Right lobe of liver (tissue), 6 donors: ENCODE measurements at regions not wholly inside any gene's neighbourhood (a gene's known extent, or its start where the extent isn't known, plus 50 kb on each side); places are given as distances from the start of the nearest gene placed in this dataset.

Experiments
- ATAC-seq, 4 donors: fragments of 200-7000 bp; cut with Tn5 transposase; one replicate each; pipeline ENCODE4 v1.9.1; 2020; ENCODE audit warnings: mild to moderate bottlenecking in 4 of 4, moderate library complexity in 4 of 4
- DNase-seq, 3 donors: peaks; one replicate each; pipeline ENCODE4 v3.0.0-alpha.2; 2020
- H3K27ac ChIP-seq, 3 donors: fragments of 200-600 bp; one replicate each; pipeline ENCODE4 v1.8.0; 2022
- H3K27me3 ChIP-seq, 2 donors: fragments of 200-600 bp; one replicate each; pipeline ENCODE4 v1.8.0; 2022
- H3K36me3 ChIP-seq, 4 donors: fragments of 200-600 bp; sonication (generic) in 1 of 4; one replicate each; pipeline versions ENCODE4 v1.5.1 to v1.8.0; 2017 to 2022; ENCODE audit warnings: control low read depth in 1 of 4
- H3K4me1 ChIP-seq, 4 donors: fragments of 200-600 bp; sonication (generic) in 1 of 4; one replicate each; pipeline versions ENCODE4 v1.5.1 to v1.8.0; 2017 to 2022; ENCODE audit warnings: control low read depth in 1 of 4
- H3K4me3 ChIP-seq, 3 donors: fragments of 200-600 bp; one replicate each; pipeline ENCODE4 v1.8.0; 2022
- H3K9me3 ChIP-seq, 4 donors: fragments of 200-600 bp; sonication (generic) in 1 of 4; one replicate each; pipeline versions ENCODE4 v1.5.1 to v1.8.0; 2017 to 2022; ENCODE audit warnings: control low read depth in 1 of 4
- POLR2A ChIP-seq: fragments of 450-650 bp; IDR thresholded peaks from one replicate; pipeline ENCODE4 v1.6.1; 2017; ENCODE audit warnings: antibody characterized with exemption, mild to moderate bottlenecking
- WGBS: methylation state at CpG from one replicate; pipeline ENCODE4 v1.1.6; 2018; ENCODE audit warnings: low coverage, low lambda C conversion rate; ENCODE audit not compliant: insufficient coverage; ENCODE audit errors: missing lambda C conversion rate; 5-methylcytosine and 5-hydroxymethylcytosine counted together
- intact Hi-C, 2 donors: fragments of 100-400 bp; cut with DNase I; formaldehyde crosslinking; loops; one replicate each; pipeline versions ENCODE4 v1.11.2 to v1.14.1; 2022
- TF ChIP-seq, protein P1 (sequence below), 4 donors: fragments of 200-600 bp in 3 of 4; fragments of 450-650 bp in 1 of 4; IDR thresholded peaks; one replicate each; pipeline versions ENCODE4 v1.5.1 to v1.8.0; 2016 to 2022; ENCODE audit warnings: antibody characterized with exemption in 4 of 4, mild to moderate bottlenecking in 2 of 4
- donor health status: DM: no; HTN: yes; CAD: no.
- donor health status: DM: no; HTN: no; CAD: no.
- donor health status: DM: no; HTN: no; CAD: no.
- donor health status: DM: no; HTN: yes; CAD: no.
- donor health status: DM: no; HTN: yes; CAD: no.

DNA sequence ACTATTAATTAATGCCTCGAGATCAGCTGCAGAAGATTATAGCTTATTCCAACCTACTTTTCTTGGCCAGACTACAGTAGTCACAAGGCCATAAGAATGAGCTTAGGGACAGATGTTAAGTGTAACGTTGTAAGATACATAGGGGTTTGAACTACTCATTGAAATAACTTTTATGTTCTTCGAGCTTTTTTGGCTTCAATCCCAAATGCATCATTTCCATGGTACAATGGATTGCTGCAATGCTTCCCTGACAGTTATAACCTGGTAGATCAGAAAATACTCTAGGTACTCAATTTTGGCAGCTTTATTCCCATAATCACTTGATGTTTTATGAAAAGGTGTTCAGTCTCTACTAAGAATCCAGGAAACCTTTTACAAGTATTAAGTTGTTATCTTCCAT, 2216.7 kb upstream of the PCDH20 start:
- Histone ChIP-seq H3K9me3 (no peaks in the 10 kb centered on the region), H3K27ac (no peak overlapping the region), H3K4me3 (no peak overlapping the region), H3K27me3 (no peaks in the 10 kb centered on the region), H3K4me1 (no peaks in the 10 kb centered on the region), H3K36me3 (no peaks in the 10 kb centered on the region)
- TF ChIP-seq, protein P1, sequence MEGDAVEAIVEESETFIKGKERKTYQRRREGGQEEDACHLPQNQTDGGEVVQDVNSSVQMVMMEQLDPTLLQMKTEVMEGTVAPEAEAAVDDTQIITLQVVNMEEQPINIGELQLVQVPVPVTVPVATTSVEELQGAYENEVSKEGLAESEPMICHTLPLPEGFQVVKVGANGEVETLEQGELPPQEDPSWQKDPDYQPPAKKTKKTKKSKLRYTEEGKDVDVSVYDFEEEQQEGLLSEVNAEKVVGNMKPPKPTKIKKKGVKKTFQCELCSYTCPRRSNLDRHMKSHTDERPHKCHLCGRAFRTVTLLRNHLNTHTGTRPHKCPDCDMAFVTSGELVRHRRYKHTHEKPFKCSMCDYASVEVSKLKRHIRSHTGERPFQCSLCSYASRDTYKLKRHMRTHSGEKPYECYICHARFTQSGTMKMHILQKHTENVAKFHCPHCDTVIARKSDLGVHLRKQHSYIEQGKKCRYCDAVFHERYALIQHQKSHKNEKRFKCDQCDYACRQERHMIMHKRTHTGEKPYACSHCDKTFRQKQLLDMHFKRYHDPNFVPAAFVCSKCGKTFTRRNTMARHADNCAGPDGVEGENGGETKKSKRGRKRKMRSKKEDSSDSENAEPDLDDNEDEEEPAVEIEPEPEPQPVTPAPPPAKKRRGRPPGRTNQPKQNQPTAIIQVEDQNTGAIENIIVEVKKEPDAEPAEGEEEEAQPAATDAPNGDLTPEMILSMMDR (IDR thresholded peaks at IDR 0.05), result no peak
- no peak for TF ChIP-seq POLR2A
- intact Hi-C loops, result no loop called here
- WGBS, result 39% methylated on average over 3 of the region's 3 CpGs
- DNase-seq (no peak), ATAC-seq (no peak)

DNA sequence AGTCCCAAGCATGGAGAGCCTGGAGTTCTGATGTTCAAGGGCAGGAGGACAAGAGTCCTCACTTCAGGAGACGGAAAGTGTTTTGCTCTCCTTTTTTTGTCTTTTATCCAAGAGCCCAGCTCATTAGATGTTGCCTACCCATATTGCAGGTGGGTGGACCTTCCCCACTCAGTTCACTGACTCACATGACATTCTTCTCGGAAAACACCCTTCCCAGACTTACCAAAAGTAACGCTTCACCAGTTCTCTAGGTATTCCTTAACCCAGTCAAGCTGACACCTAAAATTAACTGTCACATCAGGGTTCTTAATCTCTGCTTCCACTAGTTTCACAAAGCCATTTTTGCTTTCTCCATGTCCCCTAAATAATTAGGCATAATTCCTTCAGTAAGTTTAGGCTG, 2215.4 kb upstream of the PCDH20 start:
- Histone ChIP-seq H3K4me1 (no peaks in the 10 kb centered on the region), H3K36me3 (no peaks in the 10 kb centered on the region), H3K9me3 (no peaks in the 10 kb centered on the region), H3K4me3 (no peak overlapping the region), H3K27me3 (no peaks in the 10 kb centered on the region), H3K27ac (no peak overlapping the region)
- TF ChIP-seq, protein P1 (IDR thresholded peaks at IDR 0.05), result no peak
- TF ChIP-seq POLR2A, result no peak
- intact Hi-C loops, result no loop called here
- ATAC-seq, result no peak
- DNase-seq, result no peak
- WGBS, result 42% methylated on average over 2 of the region's 3 CpGs

DNA sequence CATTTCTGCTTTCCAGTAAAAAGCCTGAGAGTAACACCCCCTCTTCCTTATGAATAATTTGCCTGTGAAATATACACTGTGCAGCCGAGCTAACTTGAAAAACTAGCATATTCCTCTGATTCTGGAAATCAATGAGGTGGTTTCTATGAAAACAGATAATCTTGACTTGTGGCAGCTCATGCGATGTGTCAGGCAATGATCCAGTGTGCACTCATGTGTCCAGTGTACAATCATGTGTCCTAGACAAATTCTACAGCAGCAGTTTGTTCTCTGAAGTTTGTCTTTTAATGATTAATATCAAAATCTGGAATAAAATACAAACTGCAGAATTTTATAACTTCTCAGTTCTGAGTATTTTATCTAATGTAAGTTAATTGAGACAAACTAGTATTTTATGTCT, 2213.9 kb upstream of the PCDH20 start:
- no peaks in the 10 kb centered on the region for H3K9me3 ChIP-seq
- H3K4me1 ChIP-seq, result no peaks in the 10 kb centered on the region
- TF ChIP-seq POLR2A, result no peak
- TF ChIP-seq, protein P1 (IDR thresholded peaks at IDR 0.05), result no peak
- no peak for DNase-seq
- no peak for ATAC-seq
- no peaks in the 10 kb centered on the region for H3K36me3 ChIP-seq
- intact Hi-C loops, result no loop called here
- H3K27ac ChIP-seq, result no peak overlapping the region
- no peaks in the 10 kb centered on the region for H3K27me3 ChIP-seq
- WGBS, result 33% methylated on average over 2 of the region's 2 CpGs
- H3K4me3 ChIP-seq, result no peak overlapping the region

DNA sequence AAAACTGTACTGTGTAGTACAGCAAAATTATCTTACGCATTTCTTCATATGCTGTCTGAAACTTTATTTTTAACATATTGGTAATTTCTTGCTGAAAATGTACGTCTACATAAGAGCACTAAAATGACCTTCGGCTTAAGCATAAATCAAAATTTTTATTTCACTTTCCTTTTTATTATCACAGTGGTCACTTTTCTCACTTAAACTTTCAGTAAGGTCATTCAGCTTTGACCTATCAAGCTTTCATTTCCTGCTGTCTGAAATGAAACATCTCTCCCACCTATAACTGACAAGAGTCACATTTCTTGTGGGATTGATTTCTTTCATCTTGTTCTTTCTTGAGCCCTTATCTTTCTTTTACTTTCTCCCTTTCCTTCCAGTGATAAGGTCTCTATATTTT, 2212.7 kb upstream of the PCDH20 start:
- no peak overlapping the region for H3K4me3 ChIP-seq
- intact Hi-C loops, result no loop called here
- DNase-seq, result no peak
- TF ChIP-seq, protein P1 (IDR thresholded peaks at IDR 0.05), result no peak
- no peak for TF ChIP-seq POLR2A
- no peak for ATAC-seq
- WGBS, result 30% methylated on average over 3 of the region's 3 CpGs
- no peaks in the 10 kb centered on the region for H3K9me3 ChIP-seq
- H3K27me3 ChIP-seq, result no peaks in the 10 kb centered on the region
- no peaks in the 10 kb centered on the region for H3K36me3 ChIP-seq
- no peaks in the 10 kb centered on the region for H3K4me1 ChIP-seq
- H3K27ac ChIP-seq, result no peak overlapping the region

DNA sequence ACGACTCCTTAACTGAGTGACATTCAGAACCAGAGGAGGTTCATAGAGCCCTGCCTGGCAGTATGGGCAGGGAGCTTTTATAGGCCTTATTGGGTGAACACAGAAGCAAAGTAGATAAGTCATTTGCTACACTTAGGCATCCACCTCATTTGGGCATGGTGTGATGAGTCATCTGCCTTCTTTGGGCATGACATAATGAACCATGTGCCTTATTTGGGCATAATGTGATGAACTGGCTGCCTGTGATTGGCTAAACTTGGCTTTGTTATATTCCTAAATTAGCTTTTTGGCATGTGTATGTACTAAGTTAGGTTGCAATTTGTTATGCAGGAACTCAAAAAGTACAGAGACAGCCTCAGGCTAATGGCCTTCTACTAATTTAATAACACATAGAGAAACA, 2210.2 kb upstream of the PCDH20 start:
- no peaks in the 10 kb centered on the region for H3K27me3 ChIP-seq

More for the DNA sequence above, 2210.2 kb upstream of the PCDH20 start:
- 40% methylated on average over 1 of the region's 1 CpG for WGBS
- no peaks in the 10 kb centered on the region for H3K36me3 ChIP-seq
- H3K9me3 ChIP-seq, result no peaks in the 10 kb centered on the region
- DNase-seq (no peak), ATAC-seq (no peak)
- no peaks in the 10 kb centered on the region for H3K4me1 ChIP-seq
- H3K27ac ChIP-seq, result no peak overlapping the region
- TF ChIP-seq POLR2A, result no peak
- TF ChIP-seq, protein P1 (IDR thresholded peaks at IDR 0.05), result no peak
- intact Hi-C loops, result no loop called here
- H3K4me3 ChIP-seq, result no peak overlapping the region
